IMR-90 (cell line): ENCODE measurements at regions not wholly inside any gene's neighbourhood (a gene's known extent, or its start where the extent isn't known, plus 50 kb on each side); places are given as distances from the start of the nearest gene placed in this dataset.
A peak's percentile ranks its signal among the peaks of the same experiment; 100 is the strongest.

Experiments used
- ATAC-seq: fragments of 200-7000 bp; cut with Tn5 transposase; 2 replicates; pipeline ENCODE4 v1.9.1; 2020; ENCODE audit warnings: low read depth, mild to moderate bottlenecking, moderate library complexity
- BruUV-seq: library from RNA; stranded (reverse); fragments of 400-500 nt; replicated peaks from 2 replicates; lab custom pipeline; 2021; lab: Mats Ljungman, UMichigan
- CTCF ChIA-PET: fragments of 300-600 bp; formaldehyde crosslinking; extraction: SDS; loops from one replicate; lab custom pipeline; 2021; ENCODE audit warnings: antibody characterized with exemption; lab: Yijun Ruan, JAX
- POLR2A ChIA-PET: fragments of 300-600 bp; sonication (Branson Sonifier 250); formaldehyde crosslinking; loops from one replicate; lab custom pipeline; 2022; ENCODE audit warnings: antibody characterized with exemption; ENCODE audit not compliant: unreplicated experiment; lab: Charles Lee
- DNase-seq: peaks from one replicate; pipeline ENCODE4 v3.0.0; 2013
- H2AFZ ChIP-seq: replicated peaks from 2 replicates; pipeline ENCODE3; 2013; ENCODE audit warnings: low read length, mild to moderate bottlenecking; ENCODE audit not compliant: poor library complexity
- H2AK5ac ChIP-seq: 2 replicates; pipeline ENCODE4 v1.6.1; 2013; ENCODE audit warnings: low read depth, low read length, inconsistent platforms
- H2AK9ac ChIP-seq: replicated peaks from 2 replicates; pipeline ENCODE3; 2013; ENCODE audit warnings: mild to moderate bottlenecking, low read depth, low read length, moderate library complexity; ENCODE audit not compliant: poor library complexity
- H2BK120ac ChIP-seq: 2 replicates; pipeline ENCODE4 v1.6.1; 2013; ENCODE audit warnings: low read depth, low read length, inconsistent platforms
- H2BK15ac ChIP-seq: 3 replicates; pipeline ENCODE4 v1.6.1; 2013; ENCODE audit warnings: low read depth, low read length, inconsistent platforms
- H2BK20ac ChIP-seq: 2 replicates; pipeline ENCODE4 v1.6.1; 2013; ENCODE audit warnings: low read depth, mild to moderate bottlenecking, inconsistent platforms, low read length, moderate library complexity
- H2BK5ac ChIP-seq: 2 replicates; pipeline ENCODE4 v1.6.1; 2013; ENCODE audit warnings: mild to moderate bottlenecking, low read depth, low read length, inconsistent platforms; ENCODE audit not compliant: poor library complexity, severe bottlenecking
- H3K14ac ChIP-seq: replicated peaks from 2 replicates; pipeline ENCODE4 v1.6.1; 2013; ENCODE audit warnings: low read depth, low read length, inconsistent platforms
- H3K18ac ChIP-seq: 2 replicates; pipeline ENCODE4 v1.6.1; 2013; ENCODE audit warnings: low read depth, low read length, control low read depth
- H3K23ac ChIP-seq: 2 replicates; pipeline ENCODE4 v1.6.1; 2013; ENCODE audit warnings: low read depth, low read length, inconsistent platforms
- H3K27ac ChIP-seq: 2 replicates; pipeline ENCODE4 v1.5.1; 2013; ENCODE audit warnings: mild to moderate bottlenecking, control low read depth, low read length; ENCODE audit not compliant: insufficient read depth
- H3K27me3 ChIP-seq: 2 replicates; pipeline ENCODE4 v1.6.1; 2013; ENCODE audit warnings: low read length; ENCODE audit not compliant: control insufficient read depth, insufficient read depth
- H3K36me3 ChIP-seq: 2 replicates; pipeline ENCODE4 v1.6.1; 2013; ENCODE audit warnings: low read length, mixed read lengths; ENCODE audit not compliant: control insufficient read depth, insufficient read depth
- H3K4ac ChIP-seq: 2 replicates; pipeline ENCODE4 v1.6.1; 2013; ENCODE audit warnings: low read depth, low read length, inconsistent platforms
- H3K4me1 ChIP-seq: 2 replicates; pipeline ENCODE4 v1.6.1; 2013; ENCODE audit warnings: low read length, mixed read lengths; ENCODE audit not compliant: control insufficient read depth, insufficient read depth
- H3K4me2 ChIP-seq: 2 replicates; pipeline ENCODE4 v1.6.1; 2013; ENCODE audit warnings: low read depth, mild to moderate bottlenecking, control low read depth, low read length, moderate library complexity
- H3K4me3 ChIP-seq: 2 replicates; pipeline ENCODE4 v1.5.1; 2013; ENCODE audit warnings: low read depth, mild to moderate bottlenecking, control low read depth, low read length, moderate library complexity; ENCODE audit not compliant: insufficient read depth
- H3K56ac ChIP-seq: 2 replicates; pipeline ENCODE4 v1.6.1; 2013; ENCODE audit warnings: low read length, inconsistent platforms; ENCODE audit not compliant: insufficient read depth; ENCODE audit errors: extremely low read depth
- H3K79me1 ChIP-seq, 2 experiments: 2 replicates each; pipeline ENCODE4 v1.6.1; 2013; ENCODE audit warnings: low read length in 2 of 2, inconsistent platforms in 1 of 2, low read depth in 1 of 2
- H3K9ac ChIP-seq: 2 replicates; pipeline ENCODE4 v1.6.1; 2013; ENCODE audit warnings: low read depth, low read length, control low read depth
- H3K9me1 ChIP-seq: 2 replicates; pipeline ENCODE4 v1.6.1; 2013; ENCODE audit warnings: low read length, inconsistent platforms; ENCODE audit not compliant: insufficient read depth
- H3K9me3 ChIP-seq: 2 replicates; pipeline ENCODE4 v1.6.1; 2013; ENCODE audit warnings: low read length; ENCODE audit not compliant: control insufficient read depth, insufficient read depth
- H4K20me1 ChIP-seq: 2 replicates; pipeline ENCODE4 v1.6.1; 2013; ENCODE audit warnings: low read length, inconsistent platforms; ENCODE audit not compliant: insufficient read depth
- H4K5ac ChIP-seq: 2 replicates; pipeline ENCODE4 v1.6.1; 2013; ENCODE audit warnings: mild to moderate bottlenecking, low read depth, low read length, control low read depth
- H4K8ac ChIP-seq, 2 experiments: 2 replicates each; pipeline ENCODE4 v1.6.1; 2013; ENCODE audit warnings: low read depth in 2 of 2, low read length in 2 of 2, control low read depth in 1 of 2, inconsistent platforms in 1 of 2
- H4K91ac ChIP-seq: 2 replicates; pipeline ENCODE4 v1.6.1; 2013; ENCODE audit warnings: low read depth, low read length, inconsistent platforms; ENCODE audit not compliant: insufficient read depth
- BHLHE40 ChIP-seq: fragments of 150-350 bp; IDR thresholded peaks from 2 replicates; pipeline ENCODE4 v1.6.1; 2016; ENCODE audit warnings: mild to moderate bottlenecking, low read depth, low read length
- CEBPB ChIP-seq: IDR thresholded peaks from 2 replicates; pipeline ENCODE4 v1.6.1; 2012; ENCODE audit warnings: low read depth, low read length, improper control_type of control experiment
- CHD1 ChIP-seq: IDR thresholded peaks from 2 replicates; pipeline ENCODE4 v1.6.1; 2012; ENCODE audit warnings: low read depth, low read length, improper control_type of control experiment
- CTCF ChIP-seq: conservative IDR thresholded peaks from 2 replicates; pipeline ENCODE4 v1.5.1; 2012; ENCODE audit warnings: mild to moderate bottlenecking, low read depth, low read length, improper control_type of control experiment
- ELK1 ChIP-seq: fragments of 150-350 bp; IDR thresholded peaks from 2 replicates; pipeline ENCODE4 v1.6.1; 2016; ENCODE audit warnings: low read depth, mild to moderate bottlenecking, low read length, moderate library complexity, borderline replicate concordance
- FOS ChIP-seq: fragments of 150-350 bp; IDR thresholded peaks from 2 replicates; pipeline ENCODE4 v1.6.1; 2016; ENCODE audit warnings: low read depth, low read length
- MAFK ChIP-seq: IDR thresholded peaks from 2 replicates; pipeline ENCODE4 v1.6.1; 2012; ENCODE audit warnings: low read depth, low read length, improper control_type of control experiment
- MAZ ChIP-seq: IDR thresholded peaks from 2 replicates; pipeline ENCODE4 v1.6.1; 2012; ENCODE audit warnings: low read depth, mild to moderate bottlenecking, low read length, improper control_type of control experiment, moderate library complexity, borderline replicate concordance
- MXI1 ChIP-seq: IDR thresholded peaks from 2 replicates; pipeline ENCODE4 v1.6.1; 2012; ENCODE audit warnings: low read depth, mild to moderate bottlenecking, low read length, moderate library complexity, borderline replicate concordance
- POLR2A ChIP-seq: IDR thresholded peaks from 2 replicates; pipeline ENCODE4 v1.6.1; 2012; ENCODE audit warnings: mild to moderate bottlenecking, low read depth, low read length
- RAD21 ChIP-seq: IDR thresholded peaks from 2 replicates; pipeline ENCODE4 v1.6.1; 2012; ENCODE audit warnings: low read length, improper control_type of control experiment
- RFX5 ChIP-seq: IDR thresholded peaks from 2 replicates; pipeline ENCODE4 v1.8.0; 2012; ENCODE audit warnings: low read depth, mild to moderate bottlenecking, low read length, moderate library complexity
- SMC3 ChIP-seq: fragments of 150-350 bp; IDR thresholded peaks from 2 replicates; pipeline ENCODE4 v1.6.1; 2016; ENCODE audit warnings: low read depth, mild to moderate bottlenecking, antibody characterized with exemption, low read length, moderate library complexity
- USF2 ChIP-seq: fragments of 150-350 bp; IDR thresholded peaks from 2 replicates; pipeline ENCODE4 v1.6.1; 2017; ENCODE audit warnings: mild to moderate bottlenecking, antibody characterized with exemption, low read length, low read depth
- WGBS, 2 experiments: methylation state at CpG; one replicate each; pipeline versions ENCODE4 v1.1.5 to v1.1.7; 2013; ENCODE audit warnings: missing lambda C conversion rate in 2 of 2; ENCODE audit not compliant: insufficient read length in 1 of 2; ENCODE audit errors: extremely low coverage in 2 of 2; 5-methylcytosine and 5-hydroxymethylcytosine counted together
- dilution Hi-C: fragments of 300-500 bp; cut with HindIII; formaldehyde crosslinking; loops from one replicate; pipeline ENCODE4 v1.14.3; 2018; ENCODE audit warnings: low sequenced_read_pairs; ENCODE audit not compliant: unreplicated experiment
- in situ Hi-C: fragments of 300-500 bp; cut with MboI; formaldehyde crosslinking; loops from 3 replicates; pipeline ENCODE4 v1.14.3; 2019; ENCODE audit warnings: low sequenced_read_pairs, inconsistent platforms, mixed read lengths
- intact Hi-C: fragments of 100-400 bp; cut with micrococcal nuclease; formaldehyde crosslinking; loops from 2 replicates; pipeline ENCODE4 v1.10.0; 2022

GRCh38 chr2:237200462-237200861, 114.8 kb downstream of the COPS8 start:
- no peak for ATAC-seq
- CTCF ChIA-PET = no interaction called here
- H3K27ac ChIP-seq = peak overlapping the region; percentile 98
- H3K27me3 ChIP-seq = no peaks in the 10 kb centered on the region
- peak overlapping the region; percentile 83 for H3K23ac ChIP-seq
- no peaks in the 10 kb centered on the region for H3K36me3 ChIP-seq
- H3K9me3 ChIP-seq = no peaks in the 10 kb centered on the region
- peaks cover 41% of the 10 kb centered on the region for H3K9me1 ChIP-seq
- in situ Hi-C loops (no loop called here), intact Hi-C loops (no loop called here), dilution Hi-C loops (no loop called here)
- H3K4me3 ChIP-seq = no peak overlapping the region
- H2BK5ac ChIP-seq = peak overlapping the region; percentile 98
- TF ChIP-seq ELK1 (no peak), RAD21 (no peak), CTCF (no peak), MXI1 (no peak), FOS (no peak), POLR2A (no peak), BHLHE40 (no peak), MAFK (no peak), SMC3 (no peak), MAZ (no peak), CHD1 (no peak), CEBPB (no peak), RFX5 (no peak), USF2 (no peak)
- H4K8ac ChIP-seq = peak overlapping the region; percentile 93 to 99
- peak overlapping the region; percentile 97 for H2AK5ac ChIP-seq
- 95% methylated on average over 7 of the region's 7 CpGs; no CpG with 5 or more reads in 1 of the 2 experiments for WGBS, 2 experiments
- H3K18ac ChIP-seq = peak overlapping the region; percentile 98
- BruUV-seq = no TSS peak
- H2AFZ ChIP-seq = peak overlapping the region; percentile 35
- no peak for DNase-seq
- H4K20me1 ChIP-seq = no peaks in the 10 kb centered on the region
- peak overlapping the region; percentile 100 for H4K91ac ChIP-seq
- H3K4me1 ChIP-seq = peaks cover 57% of the 10 kb centered on the region
- POLR2A ChIA-PET = interaction anchor here (3.0 kb wide), 1 partner anchor 18 kb away, joined by 13 read pairs; no protein-coding TSS in a partner anchor
- peak overlapping the region; percentile 99; the same call in 2 of the 3 replicates for H2BK15ac ChIP-seq
- H3K56ac ChIP-seq = peak overlapping the region; percentile 33; the same call in 1 of the 2 replicates
- no peak overlapping the region for H3K9ac ChIP-seq
- H2AK9ac ChIP-seq = no peak overlapping the region
- H3K4me2 ChIP-seq = no peak overlapping the region
- H3K4ac ChIP-seq = peak overlapping the region; percentile 99
- H3K79me1 ChIP-seq = peaks cover 2 to 56% of the 10 kb centered on the region in 2 experiments; a peak in 3 of 4 replicates
- H2BK120ac ChIP-seq = peak overlapping the region; percentile 98
- peak overlapping the region; percentile 98 for H2BK20ac ChIP-seq
- H4K5ac ChIP-seq = peak overlapping the region; percentile 100
- peak overlapping the region; percentile 97 for H3K14ac ChIP-seq
